ENCODE measurements at regions not wholly inside any gene's neighbourhood (a gene's known extent, or its start where the extent isn't known, plus 50 kb on each side); places are given as distances from the start of the nearest gene placed in this dataset.

- peak overlapping the region; percentile 68 for H2AFZ ChIP-seq (ENCODE audit: low read depth, low read length, severe bottlenecking)
- no peak overlapping the region for H3K9ac ChIP-seq (ENCODE audit: low read length)
- no peaks in the 10 kb centered on the region for H3K9me3 ChIP-seq (ENCODE audit: insufficient read depth, low read length)
These were observed 1052.8 kb upstream of the NRXN1 start for GRCh38 chr2:52084759-52085158.

GRCh38 chr2:52083214-52083613 lies 1051.3 kb upstream of the NRXN1 start:
- TF ChIP-seq CTCF (IDR thresholded peaks at IDR 0.05; ENCODE audit: insufficient read depth, low read length, poor library complexity, severe bottlenecking) (no peak), EZH2phosphoT487 (conservative IDR thresholded peaks at IDR 0.05; ENCODE audit: low read length) (no peak)
- Histone ChIP-seq H3K9me2 (replicated peaks; ENCODE audit: insufficient read depth, low read length) (no peaks in the 10 kb centered on the region), H3K9ac (ENCODE audit: low read length) (no peak overlapping the region), H3K27ac (ENCODE audit: low read depth, low read length) (peak overlapping the region; percentile 73), H3K36me3 (ENCODE audit: low read length) (no peaks in the 10 kb centered on the region; the same call in 1 of the 2 replicates), H3K9me3 (ENCODE audit: insufficient read depth, low read length) (no peaks in the 10 kb centered on the region), H2AFZ (ENCODE audit: low read depth, low read length, severe bottlenecking) (peak overlapping the region; percentile 70), H3K79me2 (ENCODE audit: insufficient read depth, low read length) (no peaks in the 10 kb centered on the region), H3K4me3 (ENCODE audit: insufficient read depth, low read length, poor library complexity, severe bottlenecking) (no peak overlapping the region), H3F3A (ENCODE audit: insufficient read depth) (no peaks in the 10 kb centered on the region), H3K4me2 (ENCODE audit: low read depth, low read length, poor library complexity, severe bottlenecking) (no peak overlapping the region), H3K27me3 (ENCODE audit: low read length) (no peaks in the 10 kb centered on the region), H4K20me1 (ENCODE audit: low read depth, low read length) (no peaks in the 10 kb centered on the region)

More at GRCh38 chr2:52084759-52085158, 1052.8 kb upstream of the NRXN1 start:
- no peaks in the 10 kb centered on the region for H4K20me1 ChIP-seq (ENCODE audit: low read depth, low read length)
- H3K4me3 ChIP-seq (ENCODE audit: insufficient read depth, low read length, poor library complexity, severe bottlenecking), result no peak overlapping the region
- H3F3A ChIP-seq (ENCODE audit: insufficient read depth), result no peaks in the 10 kb centered on the region
- no peaks in the 10 kb centered on the region for H3K9me2 ChIP-seq (replicated peaks; ENCODE audit: insufficient read depth, low read length)
- H3K36me3 ChIP-seq (ENCODE audit: low read length), result no peaks in the 10 kb centered on the region; the same call in 1 of the 2 replicates
- H3K27me3 ChIP-seq (ENCODE audit: low read length), result no peaks in the 10 kb centered on the region
- peak overlapping the region; percentile 0; the same call in 1 of the 2 replicates for H3K27ac ChIP-seq (ENCODE audit: low read depth, low read length)
- no peaks in the 10 kb centered on the region for H3K79me2 ChIP-seq (ENCODE audit: insufficient read depth, low read length)
- H3K4me2 ChIP-seq (ENCODE audit: low read depth, low read length, poor library complexity, severe bottlenecking), result peak overlapping the region; percentile 13
- TF ChIP-seq CTCF (IDR thresholded peaks at IDR 0.05; ENCODE audit: insufficient read depth, low read length, poor library complexity, severe bottlenecking) (no peak), EZH2phosphoT487 (conservative IDR thresholded peaks at IDR 0.05; ENCODE audit: low read length) (no peak)

- TF ChIP-seq EZH2phosphoT487 (conservative IDR thresholded peaks at IDR 0.05; ENCODE audit: low read length) (no peak), CTCF (IDR thresholded peaks at IDR 0.05; ENCODE audit: insufficient read depth, low read length, poor library complexity, severe bottlenecking) (no peak)
- H3K27me3 ChIP-seq (ENCODE audit: low read length), result no peaks in the 10 kb centered on the region
- no peaks in the 10 kb centered on the region for H4K20me1 ChIP-seq (ENCODE audit: low read depth, low read length)
- peak overlapping the region; percentile 45 for H3K4me2 ChIP-seq (ENCODE audit: low read depth, low read length, poor library complexity, severe bottlenecking)
- no peaks in the 10 kb centered on the region for H3F3A ChIP-seq (ENCODE audit: insufficient read depth)
- peak overlapping the region; percentile 73 for H3K27ac ChIP-seq (ENCODE audit: low read depth, low read length)
- H3K9ac ChIP-seq (ENCODE audit: low read length), result peak overlapping the region; percentile 19; the same call in 1 of the 2 replicates
- H3K4me3 ChIP-seq (ENCODE audit: insufficient read depth, low read length, poor library complexity, severe bottlenecking), result no peak overlapping the region
- H3K9me2 ChIP-seq (replicated peaks; ENCODE audit: insufficient read depth, low read length), result no peaks in the 10 kb centered on the region
- H3K36me3 ChIP-seq (ENCODE audit: low read length), result no peaks in the 10 kb centered on the region; the same call in 1 of the 2 replicates
- H2AFZ ChIP-seq (ENCODE audit: low read depth, low read length, severe bottlenecking), result peak overlapping the region; percentile 70
- H3K9me3 ChIP-seq (ENCODE audit: insufficient read depth, low read length), result no peaks in the 10 kb centered on the region
- no peaks in the 10 kb centered on the region for H3K79me2 ChIP-seq (ENCODE audit: insufficient read depth, low read length)
These were observed 1050.7 kb upstream of the NRXN1 start for GRCh38 chr2:52082646-52083045.

Measured in SU-DHL-6 (cell line).